ENCODE measurements at regions not wholly inside any gene's neighbourhood (a gene's known extent, or its start where the extent isn't known, plus 50 kb on each side); places are given as distances from the start of the nearest gene placed in this dataset. TPM values are rescaled to one million over a fixed set of nuclear protein-coding genes. Genes with fewer than 3 reads are reported as not detected.

GRCh38 chr3:180548050-180548449, 53.9 kb upstream of the TTC14 start:
- Histone ChIP-seq H4K8ac (ENCODE audit: low read length) (no peak overlapping the region), H3K79me1 (replicated peaks; ENCODE audit: low read length, poor library complexity, severe bottlenecking) (no peaks in the 10 kb centered on the region), H3K9ac (ENCODE audit: low read length) (no peak overlapping the region), H4K91ac (ENCODE audit: low read length) (no peak overlapping the region), H3K9me3 (ENCODE audit: control insufficient read depth, low read length) (no peaks in the 10 kb centered on the region), H2BK15ac (ENCODE audit: low read depth, poor library complexity, severe bottlenecking) (no peak overlapping the region), H3K14ac (ENCODE audit: low read length in 2 of 2) (no peak overlapping the region), H3K4me2 (ENCODE audit: low read length, poor library complexity, severe bottlenecking) (no peak overlapping the region), H3K4me3 (ENCODE audit: insufficient read depth in 1 of 2, low read depth in 1 of 2, low read length in 2 of 2) (no peak overlapping the region), H2AFZ (ENCODE audit: low read depth, low read length) (no peak overlapping the region), H3K4me1 (ENCODE audit: control insufficient read depth, insufficient read depth, low read depth, low read length) (no peaks in the 10 kb centered on the region), H2AK5ac (ENCODE audit: low read length, severe bottlenecking) (no peak overlapping the region), H3K27me3 (ENCODE audit: control insufficient read depth in 1 of 2, insufficient read depth in 1 of 2, low read length in 2 of 2) (no peaks in the 10 kb centered on the region), H3K36me3 (ENCODE audit: control insufficient read depth in 1 of 2, insufficient read depth in 2 of 2, low read depth in 1 of 2, low read length in 2 of 2) (no peaks in the 10 kb centered on the region), H2BK5ac (ENCODE audit: low read depth, low read length, poor library complexity, severe bottlenecking) (no peak overlapping the region), H2BK120ac (ENCODE audit: low read depth, low read length) (no peak overlapping the region), H3K27ac (ENCODE audit: low read length, poor library complexity, severe bottlenecking) (no peak overlapping the region), H3K4ac (ENCODE audit: low read depth in 1 of 2, low read length in 2 of 2) (no peak overlapping the region), H3K23ac (ENCODE audit: low read length in 2 of 2) (no peak overlapping the region), H3K18ac (ENCODE audit: low read depth in 1 of 2, low read length in 2 of 2) (no peak overlapping the region), H2BK12ac (ENCODE audit: low read length in 2 of 2) (no peak overlapping the region)
- 45% methylated on average over 1 of the region's 1 CpG for WGBS
- DNase-seq: no peak

Small RNAs in the stretch of these regions (small RNA-seq; reads per million reads assigned to genes)
- gene AC134503.1 (ENCODE audit: low read depth): not detected
- not detected for gene RF00096 (ENCODE audit: low read depth)
- gene RNA5SP149 (ENCODE audit: low read depth): not detected
